Activated CD4-positive, alpha-beta T cell treated with anti-CD3 and anti-CD28 coated beads, Interleukin-2, amount 50 U/mL, for 4 hours (primary cell): ENCODE measurements at regions not wholly inside any gene's neighbourhood (a gene's known extent, or its start where the extent isn't known, plus 50 kb on each side); places are given as distances from the start of the nearest gene placed in this dataset.

Source experiments
- DNase-seq, 2 experiments: peaks; one replicate each; pipeline ENCODE4 v3.0.0-alpha.2; 2020

DNA sequence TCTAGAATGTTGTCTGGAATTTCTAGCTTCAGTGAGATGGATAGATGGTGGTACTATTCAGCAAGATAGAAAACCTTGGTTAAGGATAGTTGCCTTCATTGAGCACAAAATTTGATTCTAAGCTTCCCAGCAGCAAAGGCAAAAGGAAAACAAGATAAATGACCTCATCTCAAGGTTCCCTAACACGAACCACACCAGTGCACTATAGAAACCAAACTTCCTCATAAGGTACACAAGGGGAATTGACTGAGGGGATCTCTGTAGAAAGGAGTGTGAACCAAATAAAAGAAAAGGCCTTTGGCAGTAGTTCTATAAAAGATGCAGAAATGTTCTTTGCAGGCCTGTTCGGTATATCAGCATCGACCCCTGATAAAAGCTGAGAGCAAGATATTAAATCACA, 288.9 kb downstream of the SHQ1 start:
- DNase-seq: no peak

DNA sequence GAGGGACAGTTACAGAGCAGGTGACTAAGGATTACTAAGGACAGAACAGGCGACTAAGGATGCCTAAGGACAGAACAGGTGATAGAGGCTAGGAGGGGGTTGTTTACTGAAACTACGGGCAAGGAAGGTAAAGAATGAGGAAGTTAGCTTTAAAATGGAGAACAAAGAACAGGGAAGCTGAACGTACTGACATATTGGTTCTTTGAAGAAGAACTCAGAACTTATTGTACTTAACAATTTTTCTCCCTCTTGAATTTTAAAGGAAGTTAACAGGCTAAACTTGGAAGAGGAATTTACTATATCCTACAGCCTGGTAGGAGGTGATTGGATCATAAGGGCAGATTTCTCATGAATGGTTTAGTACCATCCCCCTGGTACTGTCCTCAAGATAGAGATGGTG, 290.2 kb downstream of the SHQ1 start:
- no peak for DNase-seq

DNA sequence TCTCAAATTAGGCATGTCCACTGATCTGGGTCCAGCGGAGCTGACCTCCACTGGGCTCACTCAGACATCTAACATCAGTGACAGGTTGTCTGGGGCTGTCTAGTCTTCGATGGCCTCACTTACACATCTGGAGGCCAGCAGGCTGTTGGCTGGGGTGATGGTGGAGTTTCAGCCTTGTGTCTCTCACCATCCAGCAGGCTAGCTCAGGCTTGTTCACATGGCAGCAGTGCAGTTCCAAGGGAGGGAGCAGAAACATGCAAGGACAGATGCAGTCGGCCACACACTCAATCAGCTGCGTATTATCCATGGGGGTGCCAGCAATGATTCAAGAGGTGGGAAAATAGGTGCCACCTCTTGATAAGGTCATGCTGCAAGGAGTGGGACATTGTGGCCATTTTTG, 292.5 kb downstream of the SHQ1 start:
- DNase-seq: no peak

DNA sequence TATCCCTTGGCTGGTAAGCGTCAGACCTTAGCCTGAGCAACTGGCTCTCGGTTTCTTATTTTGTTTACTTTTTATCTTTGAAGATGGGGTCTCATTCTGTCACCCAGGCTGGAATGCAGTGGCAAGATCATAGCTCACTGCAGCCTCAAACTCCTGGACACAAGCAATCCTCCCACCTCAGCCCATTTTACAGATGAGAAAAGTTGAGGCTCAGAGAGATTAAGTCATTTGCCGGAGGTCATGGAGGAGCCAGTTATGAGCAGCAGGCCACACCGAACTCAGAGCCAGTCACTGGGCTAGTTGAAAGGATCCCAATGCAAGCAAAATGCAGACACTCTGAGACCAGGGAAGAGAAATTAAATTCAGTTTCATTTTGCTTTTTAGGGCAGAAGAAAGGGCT, 293.6 kb downstream of the SHQ1 start:
- DNase-seq: no peak

DNA sequence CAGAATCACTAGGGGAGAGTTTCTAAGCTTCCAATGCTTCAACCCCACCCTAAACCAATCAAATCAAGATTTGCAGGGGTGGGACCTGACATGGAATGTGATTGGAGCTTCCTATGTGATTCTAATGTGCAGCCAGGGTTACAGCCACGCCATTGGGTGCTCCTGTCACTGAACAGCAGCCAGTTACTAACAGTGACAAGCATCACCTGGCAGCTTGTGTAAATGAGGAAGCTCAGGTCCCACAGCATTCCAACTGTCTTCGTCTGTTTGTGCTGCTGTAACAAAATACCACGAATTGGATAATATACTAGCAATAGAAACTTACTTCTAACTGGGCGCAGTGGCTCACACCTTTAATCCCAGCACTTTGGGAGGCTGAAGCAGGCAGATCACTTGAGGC, 294.9 kb downstream of the SHQ1 start:
- DNase-seq: no peak

DNA sequence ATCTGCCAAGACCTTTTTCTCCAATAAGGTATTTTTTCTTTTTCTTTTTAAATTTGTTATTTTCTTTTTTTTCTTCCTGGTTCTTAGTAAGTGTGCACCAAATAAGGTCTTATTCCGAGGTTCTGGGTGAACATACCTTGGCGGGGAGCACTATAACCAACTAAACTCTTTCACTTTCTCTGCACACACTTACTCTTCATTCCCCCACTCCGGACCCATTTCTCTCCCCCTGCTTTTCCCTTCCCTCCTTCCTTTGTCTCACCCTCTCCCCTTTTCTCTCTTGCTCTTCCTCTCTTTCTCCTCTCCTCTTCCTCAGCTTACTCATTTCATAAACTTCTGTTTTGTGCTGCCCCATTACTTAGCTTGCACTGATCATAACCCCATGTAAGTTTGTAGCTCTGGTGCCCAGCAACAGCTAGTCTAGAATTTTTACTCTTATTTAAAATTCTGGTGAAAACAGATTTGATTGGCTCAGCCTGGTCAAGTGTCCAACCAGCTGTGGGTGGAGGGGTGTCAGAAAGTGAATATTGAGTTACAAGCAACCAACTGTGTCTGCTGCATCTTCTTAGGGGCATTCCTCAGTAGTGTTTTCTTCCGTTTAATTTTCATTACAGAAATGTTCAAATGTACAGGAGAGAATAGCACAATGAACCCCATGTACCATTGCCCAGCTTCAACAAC, 297.5 kb downstream of the SHQ1 start:
- DNase-seq: no peak

DNA sequence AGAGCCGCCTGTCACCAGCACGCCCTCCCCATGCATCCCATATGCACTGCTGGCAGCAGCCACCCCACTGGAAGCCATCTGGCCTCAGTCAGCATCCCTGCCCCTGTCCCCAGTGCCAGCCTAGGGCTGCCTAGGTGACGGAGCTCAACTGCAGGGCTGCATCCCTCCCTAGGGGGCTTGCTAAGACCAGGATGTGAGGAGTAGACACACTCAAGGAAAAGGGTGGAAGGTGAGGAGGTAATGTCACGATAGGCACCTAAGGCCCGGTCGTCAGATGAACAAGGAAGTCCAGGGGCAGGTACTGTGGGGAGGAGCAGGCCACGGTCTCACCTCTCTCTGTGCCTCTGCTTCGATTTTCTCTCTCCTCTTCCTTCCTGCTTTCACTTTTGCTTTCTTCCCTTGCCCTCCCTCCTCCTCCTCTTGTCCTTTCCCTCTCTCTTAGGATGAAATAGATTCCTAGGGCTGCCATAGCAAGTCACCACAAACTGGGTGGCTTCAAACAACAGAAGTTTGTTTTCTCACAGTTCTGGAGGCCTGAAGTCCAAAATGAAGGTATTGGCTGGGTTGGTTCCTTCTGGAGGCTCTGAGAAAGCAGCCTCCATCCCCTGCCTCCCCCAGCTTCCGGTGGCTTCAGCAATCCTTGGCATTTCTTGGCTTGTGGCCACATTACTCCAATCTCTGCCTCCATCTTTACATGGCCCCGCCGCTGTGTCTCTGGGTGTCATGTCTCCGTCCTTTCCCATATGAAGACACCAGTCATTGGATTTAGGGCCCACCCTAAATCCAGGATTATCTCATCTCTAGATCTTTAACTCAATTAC, 298.3 kb downstream of the SHQ1 start:
- DNase-seq: no peak

DNA sequence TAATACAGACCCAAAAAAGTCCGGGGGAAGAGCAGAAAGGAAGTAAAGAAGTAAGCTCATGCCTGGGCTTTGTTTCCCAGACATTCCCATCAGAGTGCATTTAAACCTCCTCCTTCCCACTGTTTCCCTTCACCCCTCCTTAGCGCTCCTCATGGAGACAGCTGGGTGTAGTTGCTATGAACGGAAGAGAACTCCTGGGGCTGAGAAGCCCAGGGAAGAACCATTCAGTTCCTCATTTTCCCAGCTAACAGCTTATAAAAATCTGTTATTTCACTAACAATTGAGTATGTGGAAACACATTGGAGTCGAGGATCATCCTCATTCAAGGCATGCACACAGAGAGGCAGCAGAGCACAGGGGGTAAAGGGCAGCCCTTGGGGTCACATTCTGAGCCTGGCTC, 299.3 kb downstream of the SHQ1 start:
- DNase-seq: no peak

DNA sequence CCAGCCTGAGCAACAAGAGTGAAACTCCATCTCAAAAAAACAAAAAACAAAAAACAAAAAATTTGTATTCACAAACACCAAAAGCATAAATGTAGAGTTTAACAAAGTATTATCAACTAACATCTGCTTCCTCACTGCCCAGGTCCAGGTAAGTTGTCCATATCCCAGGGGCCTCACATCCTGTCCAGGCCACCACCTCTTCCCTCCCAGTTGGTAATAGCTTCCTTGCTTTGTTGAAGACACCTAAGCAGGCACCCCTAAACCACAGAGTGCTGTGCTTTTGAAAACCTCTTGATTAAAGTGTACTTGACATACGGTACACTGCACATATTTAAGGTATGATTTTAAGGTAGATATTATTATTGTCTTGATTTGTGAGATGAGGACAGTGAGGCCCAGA, 299.8 kb downstream of the SHQ1 start:
- no peak for DNase-seq

DNA sequence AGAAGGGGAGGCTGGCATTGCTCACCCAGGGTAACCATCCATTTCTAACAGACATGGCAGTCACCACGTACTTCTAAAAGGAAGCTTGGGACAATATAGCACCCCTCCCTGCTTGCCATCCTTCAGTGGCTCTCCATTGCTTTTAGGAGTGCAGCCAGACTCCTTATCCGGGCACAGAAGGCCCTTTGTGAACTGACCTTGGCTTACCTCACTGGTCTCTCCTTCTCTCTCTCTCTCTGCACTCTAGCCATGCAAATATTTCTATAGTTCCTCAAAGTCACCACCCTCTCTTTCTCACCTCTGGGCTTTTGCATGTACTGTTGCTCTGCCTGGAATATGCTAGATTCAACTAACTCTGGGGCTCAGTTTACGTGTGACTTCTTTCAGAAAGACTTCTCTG, 301.1 kb downstream of the SHQ1 start:
- no peak for DNase-seq

DNA sequence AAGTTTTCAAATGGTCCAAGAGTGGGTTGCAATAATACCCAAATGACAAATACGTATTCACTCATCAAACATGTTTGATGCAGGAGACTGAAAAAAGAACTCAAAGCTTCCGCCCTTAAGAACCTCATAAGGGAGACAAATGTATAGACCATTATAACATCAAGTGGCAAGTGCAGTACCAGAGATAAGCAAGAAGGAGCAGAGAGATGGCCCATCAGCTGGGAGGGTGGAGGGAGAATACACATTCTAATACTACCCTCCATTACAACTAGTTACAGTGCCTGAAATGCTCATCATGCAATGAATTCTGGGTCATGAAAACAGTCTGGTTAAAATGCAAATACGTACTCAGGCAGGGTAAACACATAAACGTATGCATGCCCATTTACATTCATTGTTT, 304.0 kb downstream of the SHQ1 start:
- no peak for DNase-seq

DNA sequence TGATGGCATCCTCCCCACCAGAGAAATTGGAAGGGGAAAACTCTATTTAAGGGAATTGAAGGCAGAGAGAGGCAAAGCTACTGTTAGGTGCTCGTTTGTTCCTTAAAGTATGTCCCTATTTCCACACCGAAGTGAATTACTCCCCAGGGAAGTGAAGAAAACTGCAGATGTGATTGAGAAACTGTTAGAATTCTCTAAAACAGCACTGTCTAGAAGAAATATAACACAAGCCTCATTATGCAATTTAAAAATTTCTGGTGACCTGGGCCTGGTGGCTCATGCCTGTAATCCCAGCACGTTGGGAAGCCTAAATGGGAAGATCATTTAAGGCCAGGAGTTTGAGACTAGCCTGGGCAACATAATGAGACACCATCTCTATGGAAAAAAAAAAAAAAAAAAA, 305.0 kb downstream of the SHQ1 start:
- no peak for DNase-seq

DNA sequence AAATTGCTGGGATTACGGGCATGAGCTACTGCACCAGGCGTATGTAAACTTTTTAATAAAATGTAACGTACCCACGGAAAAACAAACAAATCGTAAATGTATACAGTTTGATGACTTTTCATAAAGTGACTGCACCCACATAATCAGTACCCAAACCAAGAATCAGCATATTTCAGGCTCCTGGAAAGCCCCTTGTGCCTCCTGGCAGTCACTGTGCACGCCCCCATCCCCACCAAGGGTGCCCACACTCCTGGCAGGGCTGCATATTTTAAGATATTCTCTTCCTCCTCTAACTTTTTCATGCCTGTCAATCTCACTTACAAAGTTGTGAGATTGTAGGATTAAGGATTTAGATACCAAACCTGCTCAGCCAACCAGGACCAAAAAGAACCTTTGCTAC, 305.5 kb downstream of the SHQ1 start:
- DNase-seq: no peak

DNA sequence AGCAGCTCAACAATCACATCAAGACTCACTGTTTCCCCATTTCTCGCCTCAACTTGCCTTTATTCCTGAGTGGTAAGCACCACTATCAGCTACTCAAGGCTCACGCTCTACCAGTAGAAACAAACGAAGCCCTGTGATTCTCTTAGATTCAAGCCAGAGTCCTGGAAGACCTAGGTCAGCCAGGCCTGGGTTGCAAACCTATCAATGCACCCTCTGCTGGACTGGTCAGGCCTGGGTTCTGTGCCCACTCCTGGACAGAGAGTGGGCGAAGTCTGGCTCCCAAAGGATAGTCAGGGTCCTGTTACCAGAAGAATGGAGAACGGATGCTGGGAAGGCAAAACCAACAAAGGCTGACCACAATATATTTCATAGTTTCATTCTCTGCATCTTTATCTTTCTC, 308.4 kb downstream of the SHQ1 start:
- no peak for DNase-seq

DNA sequence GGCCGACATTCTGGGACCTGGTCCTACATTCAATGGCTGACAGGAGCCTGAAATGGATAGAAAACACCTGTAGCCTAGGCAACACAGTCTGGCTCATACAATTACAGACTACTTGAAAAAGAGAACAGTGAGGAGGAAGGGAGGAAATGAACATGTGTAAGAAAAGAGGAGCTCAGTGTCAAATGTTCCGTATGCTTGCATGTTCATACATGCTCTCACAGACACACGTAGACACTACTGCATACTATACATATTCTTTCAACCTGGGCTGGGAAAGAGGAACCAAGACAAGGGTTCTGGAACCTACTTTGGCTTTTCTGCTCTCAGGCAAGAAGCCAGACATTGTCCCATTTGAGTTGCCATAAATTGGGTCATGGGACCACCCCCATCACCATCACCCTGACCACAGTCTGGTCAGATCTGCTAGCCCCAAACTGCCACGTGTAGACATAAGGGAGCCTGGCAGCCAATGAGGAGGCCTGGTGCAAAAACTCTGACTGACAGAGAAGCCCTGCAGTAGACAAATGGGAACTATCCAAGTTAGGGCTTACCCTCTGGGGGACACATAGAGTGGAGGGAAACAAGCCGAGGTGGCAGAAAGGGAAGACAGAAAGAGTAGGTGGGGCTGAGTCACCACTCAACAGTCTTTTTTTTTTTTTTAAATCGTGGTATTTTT, 310.0 kb downstream of the SHQ1 start:
- DNase-seq: no peak

DNA sequence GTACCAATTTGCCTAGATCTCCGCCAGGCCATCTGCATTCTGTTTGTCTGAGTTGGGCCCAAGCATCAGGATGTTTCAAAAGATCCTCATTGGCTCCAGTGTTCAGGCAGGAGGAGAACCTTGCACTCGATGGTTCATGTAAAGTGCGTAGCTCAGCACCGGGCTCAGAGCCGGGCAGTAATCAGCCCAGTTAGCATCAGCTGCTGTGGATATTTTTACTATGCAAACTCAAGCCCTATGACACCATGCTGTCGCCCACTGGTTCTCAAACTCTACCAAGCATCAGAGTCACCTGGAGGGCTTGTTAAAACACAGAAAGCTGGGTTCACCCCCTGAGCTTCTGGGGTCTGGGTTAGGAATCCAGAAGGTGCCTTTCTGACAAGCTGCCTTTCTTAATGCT, 310.8 kb downstream of the SHQ1 start:
- no peak for DNase-seq

DNA sequence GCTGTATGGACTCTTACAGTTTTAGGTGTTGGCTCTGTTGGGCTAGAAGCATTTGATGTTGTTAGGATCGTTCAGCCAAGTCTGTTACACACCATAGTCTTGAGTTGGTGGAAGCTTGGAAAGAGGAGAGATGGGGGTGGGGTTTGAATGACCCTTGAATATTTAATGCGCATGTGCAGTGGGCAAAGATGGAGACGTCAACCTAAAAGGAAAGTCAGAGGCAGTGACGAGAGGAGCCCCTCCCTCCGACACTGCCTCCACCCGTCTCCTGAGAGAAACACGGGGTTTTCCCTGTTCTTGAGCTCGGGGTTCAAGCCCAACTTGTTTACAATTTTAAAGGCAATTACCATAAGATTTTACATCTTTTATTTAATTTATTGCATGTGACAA, 311.4 kb downstream of the SHQ1 start:
- DNase-seq: no peak

DNA sequence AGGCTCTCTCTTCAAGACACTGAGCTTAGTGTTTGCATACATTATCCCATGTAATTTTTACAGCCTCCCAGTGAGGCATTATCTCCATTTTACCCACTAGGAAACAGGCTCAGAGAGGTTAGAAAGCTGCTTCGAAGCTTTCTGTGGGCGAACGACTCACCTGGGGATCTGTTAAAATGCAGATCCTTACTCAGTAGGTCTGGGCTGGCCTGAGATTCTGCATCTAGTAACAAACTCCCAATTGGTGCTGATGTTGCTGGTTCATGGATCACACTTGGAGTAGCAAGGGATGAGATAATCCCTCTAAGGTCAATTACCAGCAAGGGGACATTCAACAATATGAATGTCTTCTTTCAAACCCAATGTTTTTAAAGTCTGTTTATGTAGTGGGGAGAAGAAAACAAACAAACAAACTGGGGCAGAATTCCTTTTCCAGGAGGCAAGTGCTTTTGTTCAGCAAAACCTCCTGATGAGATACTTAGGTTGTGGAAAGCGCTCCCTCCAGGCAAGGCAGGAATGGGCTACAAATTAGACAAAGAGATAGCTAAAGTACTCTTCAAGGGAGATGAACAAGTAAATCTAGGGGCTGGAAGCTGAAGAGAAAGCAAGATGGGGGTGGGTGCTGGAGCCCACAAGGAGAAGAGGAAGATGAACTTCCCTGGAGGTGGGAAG, 311.9 kb downstream of the SHQ1 start:
- no peak for DNase-seq

DNA sequence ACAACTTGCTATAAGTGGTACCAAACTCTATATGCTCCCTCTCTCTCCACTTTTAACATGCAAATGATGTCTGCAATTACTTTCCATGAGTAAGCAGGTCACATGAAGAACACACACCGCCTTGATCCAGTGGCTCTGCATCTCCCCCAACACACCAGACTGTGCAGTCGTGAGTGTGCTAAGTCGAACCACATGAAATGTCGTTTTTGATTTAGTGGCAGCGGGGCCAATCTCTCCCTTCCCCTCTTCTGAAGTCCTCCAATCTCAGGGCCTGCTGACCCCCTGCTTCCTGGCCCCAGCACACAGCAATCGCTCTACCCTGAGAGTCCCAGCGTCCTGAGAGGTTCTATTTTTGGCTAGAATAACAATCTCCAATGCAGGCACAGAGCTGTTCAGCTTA, 312.5 kb downstream of the SHQ1 start:
- DNase-seq: no peak

DNA sequence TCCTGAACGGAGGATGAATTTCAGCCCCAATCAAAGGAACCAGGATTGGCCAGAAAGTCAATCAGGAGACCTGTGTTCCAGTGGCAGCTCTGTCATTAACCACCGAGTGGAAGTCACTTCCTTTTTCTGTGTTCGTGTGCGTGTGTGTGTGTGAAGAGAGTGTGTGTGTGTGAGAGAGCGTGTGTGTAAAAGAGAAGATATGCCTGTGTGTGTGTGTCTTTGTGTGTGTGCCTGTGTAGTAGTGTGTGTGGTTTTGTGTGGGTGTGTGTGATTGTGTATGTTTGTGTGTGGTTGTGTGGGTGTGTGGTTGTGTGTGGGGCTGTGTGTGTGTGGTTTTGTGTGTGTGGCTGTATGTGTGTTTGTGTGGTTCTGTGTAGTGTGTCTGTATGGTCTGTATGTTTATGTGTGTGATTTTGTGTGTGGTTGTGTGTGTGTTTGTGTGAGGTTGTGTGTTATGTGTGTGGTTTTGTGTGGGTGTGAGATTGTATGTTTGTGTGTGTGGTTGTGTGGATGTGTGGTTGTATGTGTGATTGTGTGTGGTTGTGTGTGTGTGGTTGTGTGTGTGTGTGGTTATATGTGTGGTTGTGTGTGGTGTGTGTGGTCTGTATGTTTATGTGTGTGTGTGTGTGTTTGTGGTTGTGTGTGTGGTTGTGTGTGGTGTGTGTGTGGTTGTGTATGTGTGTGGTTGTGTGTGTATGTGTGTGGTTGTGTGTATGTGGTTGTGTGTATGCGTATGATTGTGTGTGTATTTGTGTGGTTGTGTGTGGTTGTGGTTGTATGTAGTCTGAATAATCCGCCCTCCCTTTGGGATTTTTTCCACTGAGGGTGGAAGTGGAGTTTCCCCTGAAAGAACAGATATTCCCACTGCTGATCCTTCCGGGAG, 314.4 kb downstream of the SHQ1 start:
- DNase-seq: no peak

DNA sequence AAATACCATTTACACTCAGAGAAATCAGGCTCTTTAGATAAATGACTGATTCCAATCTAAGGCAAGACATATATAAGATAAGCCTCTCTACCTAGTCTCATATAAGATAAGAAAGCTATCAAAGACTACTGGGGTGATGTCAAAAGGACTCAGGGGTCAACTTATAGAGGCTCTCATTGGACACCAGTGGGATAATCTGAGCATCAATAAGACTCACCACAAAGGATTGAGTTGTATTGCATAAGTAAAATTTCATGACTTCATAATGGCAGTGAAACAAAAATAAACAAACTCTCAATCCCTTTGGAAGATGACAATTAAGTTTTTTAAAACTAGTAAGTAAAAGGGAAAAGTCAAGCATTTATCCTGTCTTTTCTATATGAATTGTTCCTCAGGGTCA, 317.8 kb downstream of the SHQ1 start:
- DNase-seq: no peak

DNA sequence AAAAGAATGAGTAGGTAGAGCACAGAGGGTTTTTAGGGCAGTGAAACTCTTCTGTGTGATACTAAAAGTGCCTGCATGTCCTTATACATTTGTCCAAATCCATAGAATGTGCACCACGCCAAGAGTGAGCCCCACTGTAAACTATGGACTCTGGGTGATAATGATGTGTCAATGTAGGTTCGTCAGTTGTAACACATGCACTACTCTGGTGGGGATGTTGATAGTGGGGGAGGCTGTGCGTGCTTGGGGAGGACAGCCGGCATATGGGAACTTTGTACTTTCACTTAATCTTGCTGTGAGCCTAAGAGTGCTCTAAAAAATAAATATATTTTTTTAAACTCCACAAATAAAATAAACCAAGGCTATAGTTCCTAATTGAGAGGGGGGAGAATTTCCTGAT, 319.2 kb downstream of the SHQ1 start:
- DNase-seq: no peak
